Activated naive CD4-positive, alpha-beta T cell treated with anti-CD3 and anti-CD28 coated beads for 36 hours (primary cell): ENCODE measurements at regions not wholly inside any gene's neighbourhood (a gene's known extent, or its start where the extent isn't known, plus 50 kb on each side); places are given as distances from the start of the nearest gene placed in this dataset.
A peak's percentile ranks its signal among the peaks of the same experiment; 100 is the strongest.

Experiments
- CTCF ChIA-PET: fragments of 350-600 bp; sonication (Branson Sonifier 250); formaldehyde crosslinking; loops from one replicate; lab custom pipeline; 2021; ENCODE audit warnings: antibody characterized with exemption; lab: Charles Lee
- DNase-seq: peaks from one replicate; pipeline ENCODE4 v3.0.0-alpha.2; 2020
- H3K27ac Mint-ChIP-seq: one replicate; pipeline ENCODE4 v1.8.0; 2021; ENCODE audit warnings: mild to moderate bottlenecking, mixed read lengths
- H3K27me3 Mint-ChIP-seq: one replicate; pipeline ENCODE4 v1.8.0; 2021; ENCODE audit warnings: low read depth, mixed read lengths
- H3K36me3 Mint-ChIP-seq: one replicate; pipeline ENCODE4 v1.8.0; 2021; ENCODE audit warnings: low read depth, mixed read lengths
- H3K4me1 Mint-ChIP-seq: one replicate; pipeline ENCODE4 v1.8.0; 2021; ENCODE audit warnings: low read depth, mixed read lengths
- H3K4me3 Mint-ChIP-seq: one replicate; pipeline ENCODE4 v1.8.0; 2021; ENCODE audit warnings: mild to moderate bottlenecking, moderate library complexity, mixed read lengths
- H3K9me3 Mint-ChIP-seq: one replicate; pipeline ENCODE4 v1.8.0; 2021; ENCODE audit warnings: mixed read lengths
- intact Hi-C: fragments of 100-400 bp; cut with micrococcal nuclease; formaldehyde crosslinking; loops from one replicate; pipeline ENCODE4 v1.15.1; 2023

DNA sequence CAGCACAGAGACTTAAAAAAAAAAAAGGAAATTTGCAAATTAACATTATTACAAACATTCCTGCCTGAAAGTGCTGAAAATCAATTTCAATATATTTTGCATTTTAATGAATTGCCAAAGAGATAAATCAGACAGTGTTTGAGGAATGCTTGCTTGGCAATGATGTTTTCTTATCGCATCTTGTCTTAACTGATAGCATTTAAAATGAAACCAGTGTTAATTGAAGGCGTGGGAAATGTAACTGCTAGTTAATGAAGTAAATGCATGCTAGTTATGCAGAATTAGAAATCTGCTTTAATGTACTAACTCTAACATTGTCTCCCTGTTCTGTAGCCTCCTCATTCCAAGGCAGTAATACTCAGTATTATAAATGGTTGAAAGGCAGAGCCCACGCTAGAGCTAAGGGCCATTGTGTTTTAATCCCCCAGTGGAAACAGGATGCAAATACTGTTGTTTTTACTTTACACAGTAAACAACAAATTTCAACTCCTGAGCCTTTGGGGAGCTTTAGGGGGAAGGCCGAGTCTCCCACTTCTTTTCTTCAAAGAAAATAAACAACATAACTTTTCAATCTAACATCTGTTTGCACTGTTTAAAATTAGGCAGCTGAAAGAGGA, 586.9 kb downstream of the TLE4 start:
- intact Hi-C loops: no loop called here
- H3K36me3 Mint-ChIP-seq: no peaks in the 10 kb centered on the region
- no peaks in the 10 kb centered on the region for H3K4me1 Mint-ChIP-seq
- no peak for DNase-seq
- H3K9me3 Mint-ChIP-seq: no peaks in the 10 kb centered on the region
- no peak overlapping the region for H3K4me3 Mint-ChIP-seq
- H3K27ac Mint-ChIP-seq: no peak overlapping the region
- CTCF ChIA-PET: no interaction called here
- H3K27me3 Mint-ChIP-seq: peaks cover 11% of the 10 kb centered on the region

DNA sequence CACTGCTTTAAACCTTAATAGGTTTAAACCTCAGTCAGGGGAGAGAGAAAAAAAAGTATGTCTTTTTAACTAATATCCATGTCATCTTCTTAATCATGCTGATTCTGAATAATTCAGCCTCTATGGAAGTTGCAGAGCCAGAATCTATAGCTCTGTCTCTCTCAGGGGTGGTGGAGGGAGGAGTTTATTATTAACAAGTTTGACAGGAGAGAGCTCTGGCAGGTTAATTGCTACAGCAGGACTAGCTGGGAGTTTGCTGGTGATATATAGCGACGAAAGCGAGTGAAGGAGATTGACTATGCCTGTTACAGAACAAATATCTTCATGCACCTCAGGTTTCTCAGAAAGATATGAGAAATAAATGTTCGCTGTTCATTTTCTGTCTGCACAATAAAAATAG, 586.4 kb downstream of the TLE4 start:
- CTCF ChIA-PET: no interaction called here

GRCh38 chr9:80157561-80157983, 585.8 kb downstream of the TLE4 start:
- no peak for DNase-seq
- intact Hi-C loops: no loop called here
- CTCF ChIA-PET: no interaction called here
- Mint-ChIP-seq H3K27ac (no peak overlapping the region), H3K4me1 (no peaks in the 10 kb centered on the region), H3K4me3 (no peak overlapping the region), H3K9me3 (peaks cover 2% of the 10 kb centered on the region), H3K27me3 (peaks cover 14% of the 10 kb centered on the region), H3K36me3 (no peaks in the 10 kb centered on the region)

More for the DNA sequence above, 586.4 kb downstream of the TLE4 start:
- intact Hi-C loops: no loop called here
- H3K27me3 Mint-ChIP-seq: peaks cover 14% of the 10 kb centered on the region
- H3K27ac Mint-ChIP-seq: no peak overlapping the region
- no peak overlapping the region for H3K4me3 Mint-ChIP-seq
- no peaks in the 10 kb centered on the region for H3K4me1 Mint-ChIP-seq
- H3K9me3 Mint-ChIP-seq: peaks cover 2% of the 10 kb centered on the region
- no peaks in the 10 kb centered on the region for H3K36me3 Mint-ChIP-seq
- DNase-seq: no peak

DNA sequence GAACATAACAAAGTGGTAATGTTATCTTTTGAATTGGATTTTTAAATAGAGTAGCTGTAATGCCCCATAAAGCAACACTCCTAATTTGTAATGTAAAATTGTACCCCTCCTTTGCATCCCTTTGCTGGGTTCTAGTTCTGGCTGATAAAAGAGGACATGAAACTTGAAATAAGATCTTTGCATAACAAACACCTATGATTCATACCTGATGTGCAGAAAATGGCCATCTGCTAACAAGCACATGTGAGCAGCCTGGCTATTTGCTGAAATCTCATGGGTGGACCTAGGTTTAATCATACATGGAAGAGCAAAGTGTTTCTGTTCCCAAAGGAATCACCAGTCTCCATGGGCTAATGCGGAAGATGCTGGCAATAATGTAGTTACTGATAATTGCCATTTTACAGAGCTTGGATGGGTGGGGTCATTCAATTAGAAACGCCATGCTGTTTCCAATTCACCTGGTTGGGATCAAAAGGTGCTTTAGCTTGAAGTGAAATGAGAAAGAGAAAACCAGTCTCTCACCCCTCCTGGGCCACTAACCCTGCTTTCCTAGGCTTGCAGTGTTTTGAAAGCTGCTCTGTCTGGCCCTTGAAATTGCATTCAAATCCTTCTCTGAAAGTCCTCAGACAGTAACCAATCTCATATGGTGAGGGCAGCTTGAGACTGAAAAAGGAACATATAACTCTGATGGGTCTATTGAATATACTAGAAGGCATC, 585.1 kb downstream of the TLE4 start:
- Mint-ChIP-seq H3K27ac (no peak overlapping the region), H3K27me3 (peaks cover 14% of the 10 kb centered on the region), H3K36me3 (no peaks in the 10 kb centered on the region), H3K4me3 (no peak overlapping the region), H3K4me1 (no peaks in the 10 kb centered on the region), H3K9me3 (peaks cover 2% of the 10 kb centered on the region)
- DNase-seq: no peak
- intact Hi-C loops: no loop called here
- CTCF ChIA-PET: no interaction called here

- peaks cover 2% of the 10 kb centered on the region for H3K9me3 Mint-ChIP-seq
- H3K36me3 Mint-ChIP-seq: no peaks in the 10 kb centered on the region
- CTCF ChIA-PET: no interaction called here
- DNase-seq: no peak
- H3K27ac Mint-ChIP-seq: no peak overlapping the region
- intact Hi-C loops: no loop called here
- no peaks in the 10 kb centered on the region for H3K4me1 Mint-ChIP-seq
- peaks cover 11% of the 10 kb centered on the region for H3K27me3 Mint-ChIP-seq
- H3K4me3 Mint-ChIP-seq: no peak overlapping the region
Measured at GRCh38 chr9:80156262-80156661, 584.5 kb downstream of the TLE4 start.

- H3K27me3 Mint-ChIP-seq: peaks cover 8% of the 10 kb centered on the region
- intact Hi-C loops: no loop called here
- H3K9me3 Mint-ChIP-seq: peaks cover 11% of the 10 kb centered on the region
- no peaks in the 10 kb centered on the region for H3K4me1 Mint-ChIP-seq
- CTCF ChIA-PET: no interaction called here
- no peak for DNase-seq
- H3K4me3 Mint-ChIP-seq: no peak overlapping the region
- H3K36me3 Mint-ChIP-seq: no peaks in the 10 kb centered on the region
- H3K27ac Mint-ChIP-seq: no peak overlapping the region
Measured at GRCh38 chr9:80147866-80148265, 576.1 kb downstream of the TLE4 start.

DNA sequence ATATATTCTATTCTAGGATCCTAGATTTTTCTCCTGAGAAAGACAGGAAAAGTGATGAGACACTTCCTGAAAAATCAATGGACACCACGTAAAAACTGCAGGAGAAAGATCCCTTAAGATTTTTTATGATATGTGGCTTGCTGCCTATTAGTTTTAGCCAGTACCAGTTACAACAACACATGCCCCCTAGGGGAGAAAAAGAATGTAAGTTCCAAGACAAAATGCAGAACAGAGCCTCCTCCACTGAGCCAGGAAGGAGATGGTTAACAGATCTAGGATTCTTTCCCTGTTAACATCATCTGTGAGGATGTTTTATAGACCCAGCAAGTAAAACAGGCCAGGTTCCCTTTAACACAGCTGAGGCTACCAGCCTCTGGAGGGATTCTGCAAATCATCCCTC, 574.7 kb downstream of the TLE4 start:
- no peaks in the 10 kb centered on the region for H3K36me3 Mint-ChIP-seq
- CTCF ChIA-PET: no interaction called here

DNA sequence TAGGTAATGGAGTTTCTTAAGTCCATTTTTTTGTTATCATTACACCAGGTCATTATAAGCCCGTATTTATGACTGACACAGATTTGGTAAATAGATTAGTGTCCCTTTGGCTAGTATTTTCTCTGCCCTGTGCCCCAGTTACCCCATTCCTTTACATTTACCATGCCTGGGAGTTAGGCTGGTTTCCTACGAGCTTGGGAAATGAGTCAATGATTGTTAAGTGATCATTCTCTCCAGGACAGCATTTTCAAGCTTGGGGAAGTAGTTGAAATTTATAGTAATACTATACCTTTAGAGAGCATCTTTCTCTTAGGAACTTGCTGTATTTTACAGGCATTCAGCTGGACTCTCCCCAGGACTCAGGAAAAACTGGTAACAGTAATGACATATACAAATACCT, 573.1 kb downstream of the TLE4 start:
- intact Hi-C loops: no loop called here
- CTCF ChIA-PET: no interaction called here
- Mint-ChIP-seq H3K4me1 (no peaks in the 10 kb centered on the region), H3K27ac (no peak overlapping the region), H3K36me3 (no peaks in the 10 kb centered on the region), H3K9me3 (peaks cover 3% of the 10 kb centered on the region), H3K4me3 (no peak overlapping the region), H3K27me3 (peaks cover 8% of the 10 kb centered on the region)
- DNase-seq: no peak

More for the DNA sequence above, 574.7 kb downstream of the TLE4 start:
- H3K9me3 Mint-ChIP-seq: peaks cover 11% of the 10 kb centered on the region
- peaks cover 8% of the 10 kb centered on the region for H3K27me3 Mint-ChIP-seq
- no peak for DNase-seq
- no peak overlapping the region for H3K27ac Mint-ChIP-seq
- H3K4me3 Mint-ChIP-seq: no peak overlapping the region
- H3K4me1 Mint-ChIP-seq: no peaks in the 10 kb centered on the region
- intact Hi-C loops: no loop called here

GRCh38 chr9:80144406-80144805, 572.6 kb downstream of the TLE4 start:
- intact Hi-C loops: no loop called here
- Mint-ChIP-seq H3K9me3 (no peaks in the 10 kb centered on the region), H3K4me1 (no peaks in the 10 kb centered on the region), H3K27ac (no peak overlapping the region), H3K27me3 (peaks cover 8% of the 10 kb centered on the region), H3K4me3 (no peak overlapping the region), H3K36me3 (no peaks in the 10 kb centered on the region)
- CTCF ChIA-PET: no interaction called here
- no peak for DNase-seq

DNA sequence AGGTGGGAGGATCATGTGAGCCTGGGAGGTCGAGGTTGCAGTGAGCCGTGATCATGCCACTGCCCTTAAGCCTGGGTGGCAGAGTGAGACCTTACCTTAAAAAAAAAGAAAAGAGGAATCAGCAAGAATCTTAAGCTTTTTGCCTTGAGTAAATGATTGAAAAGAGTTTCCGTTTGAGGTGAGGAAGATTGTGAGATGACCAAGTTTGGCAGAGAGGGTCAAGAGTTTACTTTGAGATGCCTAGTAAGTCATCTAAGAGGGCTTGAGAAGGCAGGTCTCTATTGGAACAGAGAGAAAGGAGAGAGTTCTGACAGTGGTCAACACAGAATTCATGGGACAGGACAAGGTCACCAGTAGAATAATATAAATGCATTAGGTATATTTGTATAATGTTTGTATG, 572.1 kb downstream of the TLE4 start:
- intact Hi-C loops: no loop called here
- DNase-seq: no peak
- Mint-ChIP-seq H3K4me3 (no peak overlapping the region), H3K9me3 (no peaks in the 10 kb centered on the region), H3K36me3 (no peaks in the 10 kb centered on the region), H3K4me1 (no peaks in the 10 kb centered on the region), H3K27ac (no peak overlapping the region), H3K27me3 (peaks cover 8% of the 10 kb centered on the region)
- CTCF ChIA-PET: no interaction called here

DNA sequence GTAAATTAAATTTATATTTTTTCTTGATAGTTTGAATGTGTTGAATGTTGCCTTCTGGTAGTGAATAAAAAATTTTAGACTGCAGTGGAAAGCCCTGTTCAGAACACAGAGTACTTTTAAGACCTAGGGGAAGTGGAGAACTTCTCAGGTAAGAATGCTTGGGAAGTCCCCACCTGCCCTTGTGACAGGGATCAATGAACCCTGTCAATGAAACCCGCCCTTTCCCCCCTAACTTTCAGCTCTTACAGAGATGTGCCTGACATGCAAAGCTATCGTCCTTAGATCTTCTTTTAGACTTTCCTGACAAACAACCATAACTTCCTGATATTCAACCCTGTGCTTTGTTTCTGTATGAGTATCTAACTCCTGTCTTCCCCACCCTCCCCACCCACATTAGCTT, 562.7 kb downstream of the TLE4 start:
- CTCF ChIA-PET: interaction anchor here (0.6 kb wide), 1 partner anchor 297 kb away, joined by 5 read pairs; no protein-coding TSS in a partner anchor
- no peak overlapping the region for H3K4me3 Mint-ChIP-seq
- peak; percentile 6 for DNase-seq
- intact Hi-C loops: loop anchor here (1.0 kb wide), 1 partner anchor 48 kb away; no protein-coding TSS in a partner anchor
- no peaks in the 10 kb centered on the region for H3K36me3 Mint-ChIP-seq
- H3K4me1 Mint-ChIP-seq: peaks cover 9% of the 10 kb centered on the region
- H3K9me3 Mint-ChIP-seq: no peaks in the 10 kb centered on the region
- no peak overlapping the region for H3K27ac Mint-ChIP-seq
- H3K27me3 Mint-ChIP-seq: peaks cover 4% of the 10 kb centered on the region

DNA sequence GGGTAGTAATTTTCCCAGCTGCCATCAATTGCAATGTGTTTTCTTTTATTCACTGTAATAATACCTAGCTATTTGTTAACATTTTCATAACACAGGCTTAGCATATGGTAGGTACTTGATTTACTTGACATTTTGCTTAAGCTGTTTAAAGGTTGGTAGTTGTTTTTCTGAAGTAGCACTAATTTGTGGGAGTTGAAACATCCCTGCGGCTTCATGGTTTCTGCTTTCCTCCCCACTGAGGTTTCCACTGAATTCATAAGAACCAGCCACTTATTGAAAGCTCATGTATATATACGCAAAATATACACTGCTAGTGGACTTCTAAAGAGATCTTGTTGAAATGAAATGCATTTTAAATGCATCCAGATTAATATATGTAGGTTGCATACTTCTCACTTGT, 559.9 kb downstream of the TLE4 start:
- H3K4me1 Mint-ChIP-seq: peaks cover 9% of the 10 kb centered on the region
- no peak overlapping the region for H3K27ac Mint-ChIP-seq
- CTCF ChIA-PET: no interaction called here
- H3K4me3 Mint-ChIP-seq: no peak overlapping the region
- H3K27me3 Mint-ChIP-seq: peaks cover 8% of the 10 kb centered on the region
- intact Hi-C loops: no loop called here
- no peaks in the 10 kb centered on the region for H3K9me3 Mint-ChIP-seq
- no peak for DNase-seq
- H3K36me3 Mint-ChIP-seq: no peaks in the 10 kb centered on the region

GRCh38 chr9:80127920-80128319, 556.2 kb downstream of the TLE4 start:
- H3K27ac Mint-ChIP-seq: no peak overlapping the region
- no peaks in the 10 kb centered on the region for H3K4me1 Mint-ChIP-seq
- H3K27me3 Mint-ChIP-seq: peaks cover 10% of the 10 kb centered on the region
- H3K9me3 Mint-ChIP-seq: no peaks in the 10 kb centered on the region
- H3K36me3 Mint-ChIP-seq: no peaks in the 10 kb centered on the region
- intact Hi-C loops: no loop called here
- CTCF ChIA-PET: no interaction called here
- no peak for DNase-seq
- no peak overlapping the region for H3K4me3 Mint-ChIP-seq
